GOT3 (cell line): ENCODE measurements at regions not wholly inside any gene's neighbourhood (a gene's known extent, or its start where the extent isn't known, plus 50 kb on each side); places are given as distances from the start of the nearest gene placed in this dataset.
"Not testable (repeated sequence)": the region's sequence is repeated elsewhere in the genome, so short reads cannot be mapped to it uniquely, and the experiment has no call there.

Experiments used
- DNase-seq: peaks from one replicate; lab custom pipeline; 2025; ENCODE audit warnings: mixed read lengths; lab: John Stamatoyannopoulos, UW

DNA sequence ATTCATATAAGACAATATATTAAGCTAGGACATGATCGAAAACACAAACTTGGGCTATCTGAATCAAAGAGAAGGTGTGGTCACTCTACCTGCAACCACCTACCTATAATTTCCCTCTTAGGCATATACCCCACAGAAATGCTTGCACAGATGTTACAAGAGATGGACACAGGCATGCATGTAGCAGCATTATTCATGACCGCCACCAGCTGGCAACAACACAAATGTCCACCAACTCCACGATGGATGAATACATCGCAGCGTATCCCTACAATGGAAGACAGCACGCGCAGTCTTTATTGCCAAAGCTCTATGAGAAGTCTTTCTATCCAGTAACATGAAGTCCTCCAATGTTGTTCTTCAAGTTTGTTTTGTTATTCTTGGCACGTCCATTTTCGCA lies 90.8 kb downstream of the ARL4C start:
- no peak for DNase-seq

DNA sequence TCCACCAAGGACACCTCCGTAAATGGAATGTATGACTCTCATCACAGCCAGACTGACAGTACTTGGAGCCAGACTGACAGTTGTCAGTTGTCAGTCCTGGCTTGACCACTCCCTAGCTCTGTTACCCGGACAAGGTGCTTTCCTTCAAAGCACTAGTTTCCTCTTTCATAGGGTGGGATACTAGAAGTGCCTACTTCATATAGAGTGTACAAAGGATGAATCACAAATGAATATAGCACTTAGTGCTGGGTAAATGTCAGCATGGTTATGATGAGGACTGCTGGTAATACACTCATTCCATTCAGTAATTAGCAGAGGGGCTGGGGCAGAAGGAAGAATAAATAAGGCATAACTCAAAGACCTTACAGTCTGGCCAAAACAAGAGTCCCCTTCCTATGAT lies 91.4 kb downstream of the ARL4C start:
- no peak for DNase-seq

DNA sequence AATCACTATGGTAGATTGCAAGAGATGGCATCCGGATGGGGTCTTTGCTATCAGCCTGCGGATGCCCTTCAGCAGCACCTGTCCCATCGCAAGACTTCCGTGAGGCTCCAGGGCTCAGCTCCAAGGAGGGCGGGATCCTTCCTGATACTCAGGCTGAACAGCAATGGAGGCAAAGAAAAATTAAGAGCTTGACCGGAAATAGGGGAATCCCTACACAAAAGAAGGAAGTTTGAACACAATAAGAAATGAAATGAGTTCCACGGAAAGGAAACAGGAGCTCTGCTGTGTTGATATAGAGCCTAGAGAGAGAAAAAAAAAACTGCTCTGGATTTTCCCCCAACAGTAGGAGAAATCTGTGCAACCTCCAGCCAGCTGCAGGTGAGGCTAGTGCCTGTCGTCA lies 91.9 kb downstream of the ARL4C start:
- DNase-seq: no peak

DNA sequence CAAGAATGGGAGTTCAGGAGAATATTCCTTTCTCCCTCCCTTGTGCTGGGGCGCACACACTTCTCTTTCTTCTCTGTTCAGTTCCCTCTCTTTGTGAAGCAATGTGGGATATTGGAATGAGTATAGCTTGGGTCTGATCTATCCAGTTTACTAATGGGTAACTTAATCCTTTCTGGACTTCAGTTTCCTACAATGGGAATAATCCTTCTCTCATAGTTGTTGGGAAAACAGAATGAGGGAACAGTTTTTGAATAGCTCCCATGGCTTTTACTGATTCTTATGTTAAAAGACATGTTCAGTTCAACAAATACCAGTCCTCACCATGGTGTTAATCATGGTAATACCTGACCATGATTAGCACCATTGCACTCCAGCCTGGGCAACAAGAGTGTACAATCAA lies 93.1 kb downstream of the ARL4C start:
- no peak for DNase-seq

DNA sequence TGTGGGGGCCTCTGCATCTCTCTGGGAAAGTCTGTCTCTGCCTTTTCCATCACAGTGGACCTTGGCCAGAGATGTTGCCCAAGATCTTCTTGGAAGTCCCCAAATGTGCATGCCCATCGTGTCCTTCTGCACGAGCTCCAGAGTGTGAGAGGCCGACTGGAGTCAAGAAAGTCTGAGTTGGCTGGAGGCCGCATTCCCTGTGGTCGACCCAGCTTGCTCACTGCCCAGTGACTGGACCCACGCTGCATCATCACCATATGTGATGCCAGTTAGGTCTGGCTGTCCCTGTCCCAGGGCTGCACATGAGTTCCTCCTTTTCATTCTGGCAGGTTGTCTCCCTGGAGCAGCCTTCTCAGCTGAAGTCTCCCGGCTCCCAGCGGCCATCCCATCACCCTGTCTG lies 93.8 kb downstream of the ARL4C start:
- DNase-seq: no peak

DNA sequence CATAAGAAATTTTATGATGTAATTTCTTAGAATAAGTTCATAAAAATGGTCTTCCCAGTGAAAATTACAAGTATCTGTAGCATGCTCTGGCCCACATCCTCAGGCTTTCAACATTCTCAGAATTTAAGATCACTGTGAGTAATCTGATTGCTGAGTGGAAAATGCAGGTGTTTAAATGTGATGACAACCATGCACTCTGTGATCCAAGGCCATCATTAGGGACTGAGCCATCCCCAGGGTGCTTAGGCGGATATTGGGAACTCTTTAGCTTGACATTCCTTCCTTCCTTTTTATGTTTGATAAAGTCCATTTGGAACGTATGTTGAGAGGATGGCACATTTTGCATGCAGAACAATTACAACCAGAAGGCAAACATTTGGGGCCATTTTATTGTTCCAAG lies 95.5 kb downstream of the ARL4C start:
- DNase-seq: no peak

DNA sequence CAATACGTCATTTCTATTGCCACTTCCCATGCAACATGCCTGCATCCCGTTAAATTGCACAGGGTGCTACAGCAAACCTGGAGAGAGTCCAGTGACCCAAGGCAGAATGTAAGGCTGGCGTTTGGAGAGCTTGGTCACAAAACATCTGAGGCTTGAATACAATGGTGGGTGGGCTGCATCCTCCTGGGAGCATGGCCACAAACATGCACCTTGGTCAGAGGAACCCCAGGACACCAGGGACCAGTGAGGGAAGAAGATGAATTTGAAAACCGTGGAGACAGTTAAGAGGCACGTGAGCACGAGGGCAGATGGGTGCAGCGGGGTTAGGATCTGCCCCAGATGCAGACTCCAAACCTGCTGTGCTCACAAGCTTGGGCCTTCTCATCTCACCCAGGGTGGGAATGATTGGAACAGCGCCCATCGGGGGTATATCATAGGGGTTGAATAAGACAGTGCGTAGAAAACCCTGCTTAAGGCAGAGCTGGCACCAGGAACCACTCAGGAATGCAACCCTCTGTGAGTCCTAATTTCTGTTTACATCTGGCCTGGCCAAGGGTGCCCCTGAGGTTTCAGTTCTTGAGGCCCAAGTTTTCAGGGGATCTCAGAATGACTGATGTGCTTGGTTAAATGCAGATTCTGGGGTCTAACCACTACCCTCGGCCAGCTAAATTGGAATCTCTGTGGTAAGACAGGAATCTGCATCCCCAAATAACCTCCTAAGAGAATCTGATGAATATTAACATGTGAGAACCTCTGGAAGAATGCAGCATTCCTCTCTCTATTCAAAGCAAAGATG lies 97.2 kb downstream of the ARL4C start:
- DNase-seq: no peak

DNA sequence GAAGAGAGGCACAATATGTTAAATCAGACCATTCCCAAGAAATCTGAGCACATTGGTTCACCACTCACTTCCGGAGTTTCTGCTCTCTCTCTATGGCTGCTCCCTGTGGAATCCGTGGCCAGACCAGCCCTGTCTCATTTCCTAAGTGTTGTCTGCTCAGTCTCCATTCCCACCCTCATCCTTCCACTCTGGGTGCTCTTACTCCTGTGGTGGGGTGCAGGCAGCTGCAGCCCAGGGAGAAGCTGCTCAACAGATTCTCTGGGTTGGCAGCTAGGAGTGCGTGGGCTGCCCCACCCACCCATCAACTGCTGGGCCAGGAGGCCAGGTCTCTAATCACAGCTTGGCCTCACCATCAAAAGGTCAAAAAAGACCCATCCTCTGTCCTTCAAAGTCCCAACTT lies 98.3 kb downstream of the ARL4C start:
- no peak for DNase-seq

DNA sequence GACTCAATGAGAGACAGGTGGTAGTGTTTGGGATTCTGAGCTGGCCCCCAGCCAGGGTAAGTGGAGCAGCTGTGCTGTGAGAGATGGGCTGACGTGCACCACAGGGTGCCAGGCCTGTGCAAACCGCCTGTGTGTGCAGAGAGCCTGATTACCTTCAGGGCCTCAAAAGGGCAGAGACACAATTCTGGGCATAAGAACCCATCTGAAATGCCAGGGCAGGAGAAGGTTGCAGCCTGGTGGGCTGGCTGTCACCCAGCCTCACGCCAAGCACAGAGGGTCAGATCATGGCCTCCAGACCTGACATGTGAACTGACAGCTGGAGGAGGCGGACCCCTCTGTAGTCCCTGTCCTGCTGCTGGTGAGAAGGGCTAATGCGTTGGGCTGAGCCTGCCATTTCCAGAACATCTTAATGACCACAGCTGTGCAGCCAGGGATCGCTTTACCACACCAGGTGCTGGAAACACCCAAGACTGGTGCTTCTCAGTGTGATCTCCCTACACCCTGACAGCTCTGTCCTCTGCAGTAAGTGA lies 100.9 kb downstream of the ARL4C start:
- no peak for DNase-seq

DNA sequence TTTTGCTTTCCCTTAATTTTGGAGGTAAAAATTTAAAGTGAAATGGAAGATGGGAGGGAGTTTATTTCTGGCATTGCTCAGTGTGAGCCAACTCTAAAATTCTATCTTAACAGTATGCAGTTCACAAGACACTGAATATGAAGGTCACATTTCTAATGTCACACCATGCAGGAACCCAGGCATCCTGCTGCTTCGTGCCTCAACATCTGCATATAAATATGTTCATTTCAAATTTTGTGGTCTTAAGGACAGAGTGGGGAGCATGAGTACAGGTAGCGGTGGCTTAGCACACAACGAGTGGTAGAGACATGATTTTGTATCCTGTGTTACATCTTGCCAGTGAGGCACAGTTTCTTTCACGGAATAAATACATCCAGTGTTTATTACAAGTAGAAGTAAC lies 102.4 kb downstream of the ARL4C start:
- no peak for DNase-seq

DNA sequence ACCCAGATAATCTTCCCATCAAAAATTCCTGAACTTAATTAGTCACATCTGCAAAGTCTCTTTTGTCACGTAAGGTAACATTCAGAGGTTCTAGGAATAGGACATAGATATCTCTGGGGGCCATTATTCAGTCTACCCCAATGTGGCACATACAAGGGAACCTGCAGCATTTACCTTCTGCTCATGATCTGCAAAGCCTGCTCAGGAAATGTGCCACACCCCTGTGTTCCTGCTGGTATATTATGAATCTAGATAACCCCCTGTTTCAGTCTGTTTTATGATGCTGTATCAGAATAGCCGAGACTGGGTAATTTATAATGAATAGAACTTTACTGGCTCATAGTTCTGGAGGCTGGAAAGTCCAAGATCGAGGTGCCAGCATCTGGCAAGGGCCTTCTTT lies 103.5 kb downstream of the ARL4C start:
- DNase-seq: no peak

DNA sequence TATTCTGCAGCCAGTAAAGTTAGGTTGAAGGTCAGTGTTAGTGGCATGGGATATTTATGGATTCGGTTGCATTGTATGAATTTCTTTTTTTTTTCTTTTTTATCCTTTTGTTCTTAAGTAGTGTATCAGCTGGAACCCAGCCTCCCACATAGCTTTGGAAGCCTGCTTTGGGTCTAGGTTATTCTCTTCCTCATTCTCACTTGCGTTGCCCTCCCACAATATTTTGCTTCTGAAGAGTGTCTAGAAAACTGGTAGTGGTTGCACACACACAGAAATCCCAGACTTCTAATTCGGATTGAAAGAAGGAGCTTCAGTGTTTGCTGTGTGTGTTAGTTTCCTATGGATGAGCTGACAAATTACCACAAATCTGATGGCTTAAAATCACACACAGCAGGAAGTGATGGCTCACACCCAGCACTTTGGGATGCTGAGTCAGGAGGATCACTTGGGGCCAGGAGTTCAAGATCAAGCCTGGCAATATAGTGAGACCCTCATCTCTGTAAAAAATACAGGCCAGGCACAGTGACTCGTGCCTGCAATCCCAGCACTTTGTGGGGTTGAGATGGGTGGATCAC lies 104.8 kb downstream of the ARL4C start:
- no peak for DNase-seq

DNA sequence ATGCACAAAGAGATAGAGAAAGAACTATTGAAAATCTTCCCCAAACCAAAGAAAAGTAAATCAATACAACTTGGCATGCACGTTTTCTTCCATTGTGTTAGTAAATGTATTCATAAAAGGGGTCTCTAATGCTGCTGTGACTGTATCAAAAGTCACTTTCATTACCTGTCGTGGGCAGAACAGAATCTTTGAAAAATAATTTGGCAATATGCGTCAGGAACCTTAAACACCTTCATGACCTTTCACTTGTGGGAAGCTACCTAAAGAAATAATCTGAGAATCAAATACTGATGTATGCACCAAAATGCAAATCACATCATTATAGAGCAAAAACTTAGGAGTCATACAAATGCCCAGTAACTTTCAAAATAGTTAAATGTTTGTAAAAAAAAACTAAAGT lies 105.3 kb downstream of the ARL4C start:
- no peak for DNase-seq

DNA sequence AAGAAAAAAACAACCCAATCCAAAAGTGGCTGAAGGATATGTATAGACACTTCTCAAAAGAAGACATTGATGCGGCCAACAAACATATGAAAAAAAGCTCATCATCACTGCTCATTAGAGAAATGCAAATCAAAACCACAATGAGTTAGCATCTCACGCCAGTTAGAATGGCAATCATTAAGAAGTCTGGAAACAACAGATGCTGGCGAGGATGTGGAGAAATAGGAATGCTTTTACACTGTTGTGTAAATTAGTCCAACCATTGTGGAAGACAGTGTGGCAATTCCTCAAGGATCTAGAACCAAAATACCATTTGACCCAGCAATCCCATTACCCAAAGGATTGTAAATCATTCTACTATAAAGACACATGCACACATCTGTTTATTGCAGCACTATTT lies 107.2 kb downstream of the ARL4C start:
- not testable (repeated sequence) for DNase-seq

DNA sequence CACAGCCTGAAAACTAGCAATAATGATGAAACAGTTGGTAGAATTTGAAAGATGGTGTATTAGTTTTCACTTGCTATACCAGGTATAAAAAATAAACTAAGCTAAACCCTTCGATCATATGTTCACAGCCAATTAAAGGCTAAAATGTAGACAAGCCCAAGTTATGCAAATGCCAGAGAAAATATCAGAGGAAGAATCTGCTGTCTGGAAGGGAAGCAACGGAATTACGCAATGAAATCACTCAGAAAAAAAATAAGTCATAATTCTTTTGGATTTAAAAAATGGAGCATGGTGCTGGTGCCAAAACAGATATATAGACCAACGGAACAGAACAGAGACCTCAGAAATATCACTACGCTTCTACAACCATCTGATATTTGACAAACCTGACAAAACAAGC lies 108.3 kb downstream of the ARL4C start:
- DNase-seq: no peak

DNA sequence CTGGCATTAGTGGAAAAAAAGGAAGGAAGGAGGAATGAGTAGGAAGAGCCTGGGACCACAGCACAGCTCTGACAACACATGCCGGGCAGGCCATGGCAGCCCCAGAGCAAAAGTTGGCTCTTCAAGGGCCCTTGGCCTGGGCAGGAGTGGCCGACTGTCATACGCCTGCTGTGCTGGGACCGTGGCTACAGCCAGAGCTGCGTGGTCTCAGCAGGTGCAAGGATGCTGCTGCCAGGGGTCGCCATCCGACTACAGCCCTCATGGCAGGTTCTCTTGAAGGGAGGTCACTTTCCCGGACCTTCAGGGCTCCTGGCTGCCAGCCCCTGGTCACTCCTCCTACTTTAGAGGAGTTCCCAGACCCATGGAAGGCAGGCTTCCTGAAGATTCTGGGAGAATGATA lies 109.9 kb downstream of the ARL4C start:
- DNase-seq: no peak

DNA sequence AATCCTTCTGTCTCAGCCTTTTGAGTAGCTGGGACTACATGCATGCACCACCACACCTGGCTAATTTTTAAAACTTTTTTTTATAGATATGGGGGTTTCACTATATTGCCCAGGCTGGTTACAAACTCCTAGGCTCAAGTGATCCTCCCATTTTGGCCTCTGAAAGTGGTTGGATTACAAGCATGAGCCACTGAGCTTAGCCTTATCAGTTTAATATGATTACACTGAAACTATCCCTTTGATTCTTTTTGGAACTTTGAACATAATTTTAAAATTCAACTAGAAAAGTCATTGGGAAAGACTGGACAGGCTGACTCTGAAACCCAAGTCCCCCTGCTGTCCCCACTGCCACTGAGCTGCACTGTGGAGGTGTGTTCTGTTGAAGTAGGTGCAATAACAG lies 114.8 kb downstream of the ARL4C start:
- no peak for DNase-seq

DNA sequence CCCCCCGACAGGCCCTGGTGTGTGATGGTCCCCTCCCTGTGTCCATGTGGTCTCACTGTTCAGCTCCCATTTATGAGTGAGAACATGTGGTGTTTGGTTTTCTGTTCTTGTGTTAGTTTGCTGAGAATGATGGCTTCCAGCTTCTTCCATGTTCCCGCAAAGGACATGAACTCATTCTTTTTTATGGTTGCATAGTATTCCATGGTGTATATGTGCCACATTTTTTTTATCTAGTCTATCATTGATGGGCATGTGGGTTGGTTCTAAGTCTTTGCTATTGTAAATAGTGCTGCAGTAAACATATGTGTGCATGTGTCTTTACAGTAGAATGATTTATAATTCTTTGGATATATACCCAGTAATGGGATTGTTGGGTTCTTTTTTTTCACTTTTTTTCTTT lies 117.9 kb downstream of the ARL4C start:
- not testable (repeated sequence) for DNase-seq

DNA sequence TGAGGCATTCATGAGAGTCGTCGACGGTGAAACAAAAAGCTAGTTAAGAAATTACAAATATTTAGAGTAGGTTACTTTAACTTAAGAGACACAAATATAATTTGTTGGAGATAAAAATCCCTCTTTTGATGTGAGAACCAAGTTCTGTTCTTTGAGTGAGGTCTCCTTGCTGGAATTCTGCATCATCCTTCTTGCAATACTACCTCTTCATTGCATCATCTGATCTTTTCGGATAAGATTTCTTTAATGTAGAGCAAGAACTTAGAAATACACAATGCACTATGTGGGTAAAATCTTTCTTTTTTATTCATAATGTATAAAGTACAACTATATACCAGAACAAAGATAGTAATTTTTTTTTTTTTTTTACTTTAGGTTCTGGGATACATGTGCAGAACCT lies 118.4 kb downstream of the ARL4C start:
- no peak for DNase-seq

DNA sequence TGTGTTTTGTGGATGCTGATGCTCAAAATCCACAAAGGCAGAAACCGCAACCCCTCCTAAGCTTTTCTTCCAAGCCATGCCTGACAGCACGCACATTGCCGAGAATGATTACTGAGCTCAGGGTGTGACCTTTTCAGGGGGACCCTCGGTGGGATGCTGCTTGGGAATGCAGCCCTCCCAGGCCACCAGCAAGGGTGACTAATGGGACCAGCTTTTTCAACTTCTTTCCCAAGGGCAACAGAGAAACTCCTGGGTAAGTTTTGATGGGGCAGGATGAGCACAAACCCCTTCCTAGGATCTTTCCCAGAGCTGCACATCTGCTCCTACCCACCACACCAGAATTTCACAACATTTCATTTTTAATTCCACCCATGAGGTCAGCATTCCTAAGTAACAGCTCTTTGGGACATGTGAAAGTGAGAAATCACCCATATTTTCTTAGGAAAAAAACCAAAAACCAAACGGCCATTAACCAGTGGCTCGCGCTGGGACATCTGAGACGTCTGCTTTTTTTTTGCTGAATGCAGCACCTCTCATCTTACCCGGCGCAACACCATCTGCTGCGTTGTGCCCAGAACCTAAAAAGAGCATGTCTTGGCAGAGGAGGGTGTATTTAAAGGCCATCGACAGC lies 119.0 kb downstream of the ARL4C start:
- no peak for DNase-seq

DNA sequence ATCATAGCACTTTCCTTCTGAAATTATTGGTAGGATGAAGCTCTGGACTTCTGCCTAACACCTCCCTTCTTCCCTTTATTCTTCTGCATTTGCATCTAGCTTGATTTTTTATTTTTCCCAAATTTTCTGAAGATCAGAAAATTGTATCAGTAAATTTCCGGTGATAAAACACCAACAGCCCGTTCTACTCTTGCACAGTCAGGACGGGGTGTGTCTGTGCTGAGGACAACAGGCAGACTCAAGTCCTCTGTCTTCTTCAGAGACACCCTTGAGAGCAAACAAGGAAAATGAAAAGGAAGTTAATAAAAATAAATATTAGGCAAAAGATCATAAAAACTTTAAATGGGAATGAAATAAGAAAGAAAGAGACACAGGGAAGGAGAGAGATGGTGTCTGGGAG lies 120.7 kb downstream of the ARL4C start:
- no peak for DNase-seq

DNA sequence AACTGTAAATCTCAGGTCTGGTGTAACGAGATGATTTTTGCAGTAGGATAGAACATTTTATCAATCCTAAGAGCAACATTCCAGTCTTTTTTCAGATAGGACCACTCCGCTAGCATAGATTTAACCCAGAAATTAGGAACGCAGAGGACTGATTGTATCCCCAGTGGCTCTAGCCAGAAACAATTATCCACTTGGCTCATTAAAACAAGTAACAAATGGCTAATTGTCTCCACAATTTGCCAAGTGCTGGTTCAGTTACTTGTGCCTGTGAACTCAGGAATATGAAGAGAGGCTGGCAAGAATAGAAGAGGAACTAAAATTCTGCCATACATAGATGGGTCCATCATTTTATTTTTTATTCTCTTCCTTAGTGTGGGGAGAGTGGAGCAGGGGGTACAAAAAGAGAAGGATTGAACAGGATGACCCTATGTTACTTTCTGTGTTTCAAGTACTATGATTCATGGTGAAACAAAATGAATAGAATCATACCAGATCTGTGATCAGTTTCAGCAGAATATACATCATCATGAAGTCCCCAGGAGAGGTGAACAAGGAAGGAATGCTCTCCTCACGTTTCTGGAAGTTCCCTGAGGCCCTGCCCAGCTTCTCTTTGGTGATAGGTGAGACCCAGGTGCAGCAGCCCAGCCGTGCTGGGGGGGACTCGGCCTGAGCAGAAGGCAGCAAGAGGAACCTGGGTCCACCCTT lies 121.6 kb downstream of the ARL4C start:
- no peak for DNase-seq

DNA sequence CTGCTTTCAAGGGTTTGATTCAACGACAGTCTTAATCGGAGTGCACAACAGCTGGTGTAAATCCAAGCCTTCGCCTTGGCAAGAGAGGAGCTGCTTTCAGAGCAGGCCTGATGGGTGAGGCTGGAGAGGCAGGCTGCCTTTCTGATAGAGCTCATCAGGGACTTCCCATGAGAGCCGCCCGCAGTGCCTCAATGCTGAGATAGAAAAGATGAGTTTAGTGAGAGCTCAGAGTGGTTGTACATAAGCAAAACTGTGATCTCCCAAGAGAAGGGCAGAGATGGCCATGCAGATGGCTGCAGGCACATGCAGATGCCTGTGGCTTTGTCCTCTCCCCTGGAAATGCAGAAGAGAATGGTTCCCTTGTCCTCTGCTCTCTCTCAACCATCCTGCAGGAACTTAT lies 122.1 kb downstream of the ARL4C start:
- no peak for DNase-seq
